OCI-LY7 (cell line): ENCODE measurements at regions not wholly inside any gene's neighbourhood (a gene's known extent, or its start where the extent isn't known, plus 50 kb on each side); places are given as distances from the start of the nearest gene placed in this dataset.

Source experiments
- BruUV-seq: library from RNA; stranded (reverse); fragments of 400-500 nt; replicated peaks from 2 replicates; lab custom pipeline; 2021; lab: Mats Ljungman, UMichigan
- CTCF ChIA-PET: fragments of 300-600 bp; sonication (Branson Sonifier 250); formaldehyde crosslinking; loops from one replicate; lab custom pipeline; 2022; ENCODE audit warnings: antibody characterized with exemption; ENCODE audit not compliant: unreplicated experiment; lab: Charles Lee
- POLR2A ChIA-PET: fragments of 300-600 bp; sonication (Branson Sonifier 250); formaldehyde crosslinking; loops from one replicate; lab custom pipeline; 2022; ENCODE audit warnings: antibody characterized with exemption; lab: Charles Lee
- DNase-seq: peaks from one replicate; pipeline ENCODE4 v3.0.0-alpha.2; 2015; ENCODE audit warnings: low spot score
- H2AFZ ChIP-seq: fragments of 200-600 bp; sonication (generic), shearing (Covaris generic); 2 replicates; pipeline ENCODE4 v1.6.1; 2014; ENCODE audit warnings: mild to moderate bottlenecking, antibody characterized with exemption, low read length, moderate library complexity
- H3K27ac ChIP-seq: fragments of 200-600 bp; sonication (generic); 2 replicates; pipeline ENCODE4 v1.5.1; 2014; ENCODE audit warnings: mixed run types, low read depth, mild to moderate bottlenecking, moderate library complexity, low read length, inconsistent platforms; ENCODE audit not compliant: poor library complexity, severe bottlenecking
- H3K36me3 ChIP-seq: fragments of 200-600 bp; sonication (generic); 2 replicates; pipeline ENCODE4 v1.6.1; 2014; ENCODE audit warnings: mild to moderate bottlenecking, antibody characterized with exemption, low read length, moderate library complexity, mixed read lengths; ENCODE audit not compliant: insufficient read depth
- H3K4me1 ChIP-seq: fragments of 200-600 bp; sonication (generic); 2 replicates; pipeline ENCODE4 v1.5.1; 2014; ENCODE audit warnings: mild to moderate bottlenecking, low read length; ENCODE audit not compliant: insufficient read depth, poor library complexity, severe bottlenecking
- H3K4me2 ChIP-seq: fragments of 200-600 bp; sonication (generic); 2 replicates; pipeline ENCODE4 v1.6.1; 2014; ENCODE audit warnings: mild to moderate bottlenecking, low read length
- H3K4me3 ChIP-seq: fragments of 200-600 bp; sonication (generic); 2 replicates; pipeline ENCODE4 v1.5.1; 2014; ENCODE audit warnings: mild to moderate bottlenecking, low read depth, low read length; ENCODE audit not compliant: poor library complexity, severe bottlenecking
- H3K79me2 ChIP-seq: fragments of 200-600 bp; sonication (generic); 2 replicates; pipeline ENCODE4 v1.6.1; 2016; ENCODE audit warnings: low read depth, mild to moderate bottlenecking, low read length, moderate library complexity, mixed read lengths; ENCODE audit not compliant: insufficient read depth
- H3K9me2 ChIP-seq: fragments of 200-600 bp; sonication (generic); 2 replicates; pipeline ENCODE4 v1.6.1; 2016; ENCODE audit warnings: mild to moderate bottlenecking, low read length, mixed read lengths; ENCODE audit not compliant: insufficient read depth
- H3K9me3 ChIP-seq: fragments of 200-600 bp; sonication (generic); 2 replicates; pipeline ENCODE4 v1.6.1; 2014; ENCODE audit warnings: mild to moderate bottlenecking, mixed run types, low read length, mixed read lengths
- H4K20me1 ChIP-seq: fragments of 200-600 bp; sonication (generic); 2 replicates; pipeline ENCODE4 v1.6.1; 2014; ENCODE audit warnings: mild to moderate bottlenecking, antibody characterized with exemption, low read length, moderate library complexity, mixed read lengths; ENCODE audit not compliant: insufficient read depth
- CTCF ChIP-seq: fragments of 200-600 bp; sonication (generic); conservative IDR thresholded peaks from 2 replicates; pipeline ENCODE4 v1.5.1; 2014; ENCODE audit warnings: mild to moderate bottlenecking, antibody characterized with exemption, low read length, moderate library complexity, mixed read lengths
- EZH2phosphoT487 ChIP-seq: fragments of 200-600 bp; sonication (generic); IDR thresholded peaks from 2 replicates; pipeline ENCODE4 v1.6.1; 2018; ENCODE audit warnings: low read depth, borderline replicate concordance, mild to moderate bottlenecking, mixed run types, antibody characterized with exemption, low read length, moderate library complexity, mixed read lengths
- intact Hi-C: fragments of 100-400 bp; cut with micrococcal nuclease; formaldehyde crosslinking; loops from one replicate; pipeline ENCODE4 v1.10.0; 2022; ENCODE audit not compliant: unreplicated experiment

GRCh38 chr3:24048843-24049242 lies 103.8 kb downstream of the NR1D2 start:
- no TSS peak for BruUV-seq
- Histone ChIP-seq H3K4me3 (no peak overlapping the region), H4K20me1 (no peaks in the 10 kb centered on the region), H3K79me2 (no peaks in the 10 kb centered on the region), H3K4me2 (no peak overlapping the region), H3K36me3 (no peaks in the 10 kb centered on the region), H2AFZ (no peak overlapping the region), H3K9me2 (no peaks in the 10 kb centered on the region), H3K4me1 (no peaks in the 10 kb centered on the region), H3K27ac (no peak overlapping the region), H3K9me3 (no peaks in the 10 kb centered on the region)
- intact Hi-C loops = no loop called here
- CTCF ChIA-PET = no interaction called here
- TF ChIP-seq EZH2phosphoT487 (no peak), CTCF (no peak)
- POLR2A ChIA-PET = interaction anchor here (0.7 kb wide), 1 partner anchor 17 kb away, joined by 6 read pairs; no protein-coding TSS in a partner anchor
- no peak for DNase-seq

- Histone ChIP-seq H3K4me3 (no peak overlapping the region), H3K27ac (no peak overlapping the region), H4K20me1 (no peaks in the 10 kb centered on the region), H3K9me2 (no peaks in the 10 kb centered on the region), H3K9me3 (no peaks in the 10 kb centered on the region), H3K4me1 (no peaks in the 10 kb centered on the region), H3K79me2 (no peaks in the 10 kb centered on the region), H3K4me2 (no peak overlapping the region), H2AFZ (no peak overlapping the region), H3K36me3 (no peaks in the 10 kb centered on the region)
- no TSS peak for BruUV-seq
- ChIA-PET POLR2A (no interaction called here), CTCF (no interaction called here)
- no peak for TF ChIP-seq CTCF
- TF ChIP-seq EZH2phosphoT487 = no peak
- no peak for DNase-seq
- intact Hi-C loops = no loop called here
Measured at GRCh38 chr3:24052446-24052845, 107.4 kb downstream of the NR1D2 start.

- Histone ChIP-seq H3K36me3 (no peaks in the 10 kb centered on the region), H3K27ac (no peak overlapping the region), H3K9me3 (no peaks in the 10 kb centered on the region), H3K4me2 (no peak overlapping the region), H2AFZ (no peak overlapping the region), H3K9me2 (no peaks in the 10 kb centered on the region), H4K20me1 (no peaks in the 10 kb centered on the region), H3K79me2 (no peaks in the 10 kb centered on the region), H3K4me1 (no peaks in the 10 kb centered on the region), H3K4me3 (no peak overlapping the region)
- TF ChIP-seq EZH2phosphoT487 = no peak
- TF ChIP-seq CTCF = no peak
- BruUV-seq = no TSS peak
- ChIA-PET CTCF (no interaction called here), POLR2A (interaction anchor here (0.5 to 1.0 kb wide), 3 partner anchors 82 to 212 kb away, joined by 3 read pairs; no protein-coding TSS in a partner anchor)
- intact Hi-C loops = no loop called here
- DNase-seq = no peak
Measured at GRCh38 chr3:24058940-24059705, 114.0 kb downstream of the NR1D2 start.
